ENCODE measurements at regions not wholly inside any gene's neighbourhood (a gene's known extent, or its start where the extent isn't known, plus 50 kb on each side); places are given as distances from the start of the nearest gene placed in this dataset.

DNA sequence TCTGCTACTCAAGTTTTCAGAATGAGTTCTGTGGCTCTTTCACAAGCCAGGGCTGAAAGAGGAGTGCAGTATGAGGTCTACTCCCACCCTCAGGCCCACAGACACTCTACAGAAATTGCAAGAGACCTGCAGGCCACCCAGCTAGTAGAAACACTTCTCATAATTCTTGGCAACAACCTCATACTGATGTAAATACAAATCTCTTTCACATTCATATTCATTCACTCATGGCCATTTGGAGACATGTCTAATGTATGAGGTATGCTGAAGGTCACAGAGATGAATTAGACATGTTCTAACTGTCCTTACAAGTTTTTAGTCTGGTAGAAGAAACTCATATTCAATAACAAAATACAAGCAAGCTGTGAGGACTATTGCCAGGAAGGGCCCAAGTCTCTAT lies 83.8 kb upstream of the KLHL29 start:
- no peaks in the 10 kb centered on the region for H3K9me3 ChIP-seq (ENCODE audit: low read length)
- H3K79me2 ChIP-seq (ENCODE audit: insufficient read depth, low read length), result no peaks in the 10 kb centered on the region
- H3K36me3 ChIP-seq (replicated peaks in 1 of 2; ENCODE audit: control insufficient read depth in 1 of 2, insufficient read depth in 2 of 2, low read length in 2 of 2), result no peaks in the 10 kb centered on the region
- H4K20me1 ChIP-seq (ENCODE audit: insufficient read depth, low read length), result no peaks in the 10 kb centered on the region
- POLR2A ChIA-PET, result no interaction called here
- no peaks in the 10 kb centered on the region for H3K4me1 ChIP-seq (ENCODE audit: insufficient read depth, low read length)
- H3K4me2 ChIP-seq (ENCODE audit: low read depth, low read length), result no peak overlapping the region
- no peak overlapping the region for H3K9ac ChIP-seq (ENCODE audit: insufficient read depth, low read depth, low read length)
- H2AFZ ChIP-seq (ENCODE audit: low read length), result no peak overlapping the region
- in situ Hi-C loops (cut with HindIII; ENCODE audit: extremely low pct_ligation_motif_present, low pct_unique_long_range_greater_than_20kb) (no loop called here), intact Hi-C loops (cut with micrococcal nuclease; ENCODE audit: unreplicated experiment) (no loop called here)
- no peak overlapping the region for H3K27ac ChIP-seq (ENCODE audit: extremely low read length, insufficient read depth, low read length)
- ATAC-seq (no peak), DNase-seq (ENCODE audit: low spot score) (no peak), FAIRE-seq (no peak)
- H3K27me3 ChIP-seq (ENCODE audit: control insufficient read depth in 1 of 2, insufficient read depth in 2 of 2, low read length in 2 of 2), result no peaks in the 10 kb centered on the region; a peak in 1 of 5 replicates
- TF ChIP-seq HCFC1 (IDR thresholded peaks at IDR 0.05; ENCODE audit: low read depth, low read length), result no peak
- no peak for TF ChIP-seq U2AF2 (IDR thresholded peaks at IDR 0.05; ENCODE audit: low read depth, low read length)
- no peak for TF ChIP-seq CCAR2 (optimal IDR thresholded peaks at IDR 0.05; ENCODE audit: low read depth, low read length)
- TF ChIP-seq, protein P1, sequence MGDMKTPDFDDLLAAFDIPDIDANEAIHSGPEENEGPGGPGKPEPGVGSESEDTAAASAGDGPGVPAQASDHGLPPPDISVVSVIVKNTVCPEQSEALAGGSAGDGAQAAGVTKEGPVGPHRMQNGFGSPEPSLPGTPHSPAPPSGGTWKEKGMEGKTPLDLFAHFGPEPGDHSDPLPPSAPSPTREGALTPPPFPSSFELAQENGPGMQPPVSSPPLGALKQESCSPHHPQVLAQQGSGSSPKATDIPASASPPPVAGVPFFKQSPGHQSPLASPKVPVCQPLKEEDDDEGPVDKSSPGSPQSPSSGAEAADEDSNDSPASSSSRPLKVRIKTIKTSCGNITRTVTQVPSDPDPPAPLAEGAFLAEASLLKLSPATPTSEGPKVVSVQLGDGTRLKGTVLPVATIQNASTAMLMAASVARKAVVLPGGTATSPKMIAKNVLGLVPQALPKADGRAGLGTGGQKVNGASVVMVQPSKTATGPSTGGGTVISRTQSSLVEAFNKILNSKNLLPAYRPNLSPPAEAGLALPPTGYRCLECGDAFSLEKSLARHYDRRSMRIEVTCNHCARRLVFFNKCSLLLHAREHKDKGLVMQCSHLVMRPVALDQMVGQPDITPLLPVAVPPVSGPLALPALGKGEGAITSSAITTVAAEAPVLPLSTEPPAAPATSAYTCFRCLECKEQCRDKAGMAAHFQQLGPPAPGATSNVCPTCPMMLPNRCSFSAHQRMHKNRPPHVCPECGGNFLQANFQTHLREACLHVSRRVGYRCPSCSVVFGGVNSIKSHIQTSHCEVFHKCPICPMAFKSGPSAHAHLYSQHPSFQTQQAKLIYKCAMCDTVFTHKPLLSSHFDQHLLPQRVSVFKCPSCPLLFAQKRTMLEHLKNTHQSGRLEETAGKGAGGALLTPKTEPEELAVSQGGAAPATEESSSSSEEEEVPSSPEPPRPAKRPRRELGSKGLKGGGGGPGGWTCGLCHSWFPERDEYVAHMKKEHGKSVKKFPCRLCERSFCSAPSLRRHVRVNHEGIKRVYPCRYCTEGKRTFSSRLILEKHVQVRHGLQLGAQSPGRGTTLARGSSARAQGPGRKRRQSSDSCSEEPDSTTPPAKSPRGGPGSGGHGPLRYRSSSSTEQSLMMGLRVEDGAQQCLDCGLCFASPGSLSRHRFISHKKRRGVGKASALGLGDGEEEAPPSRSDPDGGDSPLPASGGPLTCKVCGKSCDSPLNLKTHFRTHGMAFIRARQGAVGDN (CRISPR knock-in tag; IDR thresholded peaks at IDR 0.05), result no peak
- no peak for TF ChIP-seq EEA1 (CRISPR knock-in tag; IDR thresholded peaks at IDR 0.05; ENCODE audit: borderline replicate concordance)
- TF ChIP-seq ZNF629 (CRISPR knock-in tag; conservative IDR thresholded peaks at IDR 0.05), result no peak
- TF ChIP-seq CC2D1A (CRISPR knock-in tag; IDR thresholded peaks at IDR 0.05), result no peak
- TF ChIP-seq, protein P2, sequence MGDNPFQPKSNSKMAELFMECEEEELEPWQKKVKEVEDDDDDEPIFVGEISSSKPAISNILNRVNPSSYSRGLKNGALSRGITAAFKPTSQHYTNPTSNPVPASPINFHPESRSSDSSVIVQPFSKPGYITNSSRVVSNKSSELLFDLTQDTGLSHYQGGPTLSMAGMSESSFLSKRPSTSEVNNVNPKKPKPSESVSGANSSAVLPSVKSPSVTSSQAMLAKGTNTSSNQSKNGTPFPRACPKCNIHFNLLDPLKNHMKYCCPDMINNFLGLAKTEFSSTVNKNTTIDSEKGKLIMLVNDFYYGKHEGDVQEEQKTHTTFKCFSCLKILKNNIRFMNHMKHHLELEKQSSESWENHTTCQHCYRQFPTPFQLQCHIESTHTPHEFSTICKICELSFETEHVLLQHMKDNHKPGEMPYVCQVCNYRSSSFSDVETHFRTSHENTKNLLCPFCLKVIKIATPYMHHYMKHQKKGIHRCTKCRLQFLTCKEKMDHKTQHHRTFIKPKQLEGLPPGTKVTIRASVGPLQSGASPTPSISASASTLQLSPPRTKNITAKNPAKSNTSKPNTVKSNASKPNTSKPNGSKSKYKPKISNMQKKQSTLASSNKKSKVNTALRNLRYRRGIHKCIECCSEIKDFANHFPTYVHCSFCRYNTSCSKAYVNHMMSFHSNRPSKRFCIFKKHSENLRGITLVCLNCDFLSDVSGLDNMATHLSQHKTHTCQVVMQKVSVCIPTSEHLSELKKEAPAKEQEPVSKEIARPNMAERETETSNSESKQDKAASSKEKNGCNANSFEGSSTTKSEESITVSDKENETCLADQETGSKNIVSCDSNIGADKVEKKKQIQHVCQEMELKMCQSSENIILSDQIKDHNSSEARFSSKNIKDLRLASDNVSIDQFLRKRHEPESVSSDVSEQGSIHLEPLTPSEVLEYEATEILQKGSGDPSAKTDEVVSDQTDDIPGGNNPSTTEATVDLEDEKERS (CRISPR knock-in tag; IDR thresholded peaks at IDR 0.05), result no peak
- CTCF ChIA-PET (ENCODE audit: low intra/inter-chr PET ratio, low total read pairs), result no interaction called here
- no peak overlapping the region for H3K4me3 ChIP-seq (replicated peaks in 1 of 3; ENCODE audit: insufficient read depth in 1 of 3, low read depth in 2 of 3, low read length in 3 of 3)
- BruUV-seq (replicated peaks), result no TSS peak

Data from HepG2 (cell line).